ENCODE measurements at regions not wholly inside any gene's neighbourhood (a gene's known extent, or its start where the extent isn't known, plus 50 kb on each side); places are given as distances from the start of the nearest gene placed in this dataset.
A peak's percentile ranks its signal among the peaks of the same experiment; 100 is the strongest.

DNA sequence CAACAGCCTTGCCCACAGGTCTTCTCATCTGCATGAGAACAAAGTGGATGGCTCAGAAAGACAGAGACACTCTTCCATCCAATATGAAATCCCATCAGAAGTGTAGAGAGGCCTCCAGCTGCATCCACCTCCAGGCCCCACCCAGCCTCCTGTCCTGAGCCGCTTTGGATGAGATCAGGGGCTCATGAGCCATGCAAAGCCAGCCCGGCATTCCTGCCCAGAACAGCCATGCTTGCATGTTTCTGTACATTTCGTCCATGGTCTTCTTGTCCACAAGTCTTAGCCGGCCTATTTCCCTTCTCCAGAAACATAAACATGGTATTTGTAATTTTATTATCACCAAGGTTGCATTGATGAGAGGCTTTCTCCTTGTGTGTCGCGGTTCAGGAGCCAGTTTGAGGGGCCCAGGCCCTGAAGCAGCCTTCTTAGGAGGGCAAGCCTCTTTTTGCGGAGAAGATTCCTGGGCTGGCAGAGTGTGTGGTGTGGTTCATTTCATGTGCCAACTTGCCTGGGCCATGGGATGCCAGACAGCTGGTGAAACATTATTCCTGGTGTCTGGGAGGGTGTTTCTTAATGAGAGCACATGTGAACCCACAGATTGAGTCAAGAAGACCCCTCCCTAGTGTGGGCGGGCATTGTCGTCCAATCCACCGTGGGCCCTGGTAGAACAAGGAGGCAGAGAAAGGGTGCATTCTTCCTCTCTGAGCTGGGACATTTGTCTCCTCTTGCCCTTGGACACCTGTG, 928.9 kb downstream of the TBC1D22A start:
- H3K4me3 ChIP-seq (ENCODE audit: low read length): no peak overlapping the region
- TF ChIP-seq, protein P1, sequence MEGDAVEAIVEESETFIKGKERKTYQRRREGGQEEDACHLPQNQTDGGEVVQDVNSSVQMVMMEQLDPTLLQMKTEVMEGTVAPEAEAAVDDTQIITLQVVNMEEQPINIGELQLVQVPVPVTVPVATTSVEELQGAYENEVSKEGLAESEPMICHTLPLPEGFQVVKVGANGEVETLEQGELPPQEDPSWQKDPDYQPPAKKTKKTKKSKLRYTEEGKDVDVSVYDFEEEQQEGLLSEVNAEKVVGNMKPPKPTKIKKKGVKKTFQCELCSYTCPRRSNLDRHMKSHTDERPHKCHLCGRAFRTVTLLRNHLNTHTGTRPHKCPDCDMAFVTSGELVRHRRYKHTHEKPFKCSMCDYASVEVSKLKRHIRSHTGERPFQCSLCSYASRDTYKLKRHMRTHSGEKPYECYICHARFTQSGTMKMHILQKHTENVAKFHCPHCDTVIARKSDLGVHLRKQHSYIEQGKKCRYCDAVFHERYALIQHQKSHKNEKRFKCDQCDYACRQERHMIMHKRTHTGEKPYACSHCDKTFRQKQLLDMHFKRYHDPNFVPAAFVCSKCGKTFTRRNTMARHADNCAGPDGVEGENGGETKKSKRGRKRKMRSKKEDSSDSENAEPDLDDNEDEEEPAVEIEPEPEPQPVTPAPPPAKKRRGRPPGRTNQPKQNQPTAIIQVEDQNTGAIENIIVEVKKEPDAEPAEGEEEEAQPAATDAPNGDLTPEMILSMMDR (IDR thresholded peaks at IDR 0.05; ENCODE audit: insufficient read depth, low read depth, low read length, missing control alignments): no peak
- peak; percentile 2 for DNase-seq (ENCODE audit: low read depth)

DNA sequence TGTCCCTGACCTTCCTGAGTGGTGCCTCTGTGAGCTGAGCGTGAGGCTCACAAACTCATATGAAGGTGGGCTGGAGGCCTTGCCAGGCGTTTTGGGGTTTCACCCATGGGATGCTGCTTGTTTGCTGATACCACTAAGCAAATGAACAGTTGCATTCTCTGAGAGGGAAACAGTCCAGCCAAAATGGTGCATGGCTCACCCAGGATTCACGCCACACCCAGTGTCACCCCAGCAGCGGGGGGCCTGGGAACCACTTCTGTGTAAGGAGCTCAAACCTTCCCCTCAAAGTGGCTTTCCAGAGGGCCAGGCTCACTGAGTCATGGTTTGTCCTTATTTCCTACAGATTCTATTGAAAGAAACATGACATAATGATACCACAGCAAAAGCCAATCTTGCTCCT, 928.1 kb downstream of the TBC1D22A start:
- TF ChIP-seq, protein P1 (IDR thresholded peaks at IDR 0.05; ENCODE audit: insufficient read depth, low read depth, low read length, missing control alignments): no peak
- no peak for DNase-seq (ENCODE audit: low read depth)
- H3K4me3 ChIP-seq (ENCODE audit: low read length): no peak overlapping the region

DNA sequence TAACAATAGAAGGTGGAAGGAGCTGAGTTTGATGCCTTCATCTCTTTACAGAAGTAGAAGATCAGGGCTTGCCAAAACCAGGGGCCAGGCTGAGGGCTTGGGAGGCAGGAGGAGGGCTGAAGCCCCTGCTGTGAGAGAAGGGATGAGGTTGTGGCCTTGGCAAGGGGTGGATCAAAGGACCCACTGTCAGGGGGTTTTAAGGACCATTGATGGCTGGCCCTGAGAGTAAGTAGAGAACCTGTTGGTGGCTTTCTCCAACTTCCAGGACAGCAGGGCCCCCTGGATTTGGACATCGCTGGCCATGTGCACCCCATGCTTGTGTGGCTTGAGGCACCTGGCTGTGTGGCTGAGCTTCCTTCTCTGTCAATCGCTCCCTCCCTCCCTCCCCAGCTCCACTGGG, 927.7 kb downstream of the TBC1D22A start:
- no peak for DNase-seq (ENCODE audit: low read depth)
- TF ChIP-seq, protein P1 (IDR thresholded peaks at IDR 0.05; ENCODE audit: insufficient read depth, low read depth, low read length, missing control alignments): no peak
- H3K4me3 ChIP-seq (ENCODE audit: low read length): no peak overlapping the region

DNA sequence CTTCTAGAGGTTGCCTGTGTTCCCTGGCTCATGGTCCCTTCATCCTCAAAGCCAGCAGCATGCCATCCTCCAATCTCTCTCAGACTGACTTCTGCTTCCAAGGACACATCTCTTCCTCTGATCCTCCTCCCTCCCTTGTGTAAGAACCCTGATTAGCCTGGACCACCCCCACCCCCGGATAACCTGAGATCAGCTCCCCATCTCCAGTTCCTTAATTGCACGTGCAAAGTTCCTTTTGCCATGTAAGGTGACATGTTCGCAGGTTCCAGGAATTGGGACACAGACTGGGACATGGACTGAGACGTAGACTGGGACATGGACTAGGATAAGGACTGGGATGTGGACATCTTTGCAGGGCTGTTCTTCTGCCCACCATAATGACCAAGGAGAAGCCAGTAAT, 925.3 kb downstream of the TBC1D22A start:
- H3K4me3 ChIP-seq (ENCODE audit: low read length): no peak overlapping the region
- no peak for DNase-seq (ENCODE audit: low read depth)
- TF ChIP-seq, protein P1 (IDR thresholded peaks at IDR 0.05; ENCODE audit: insufficient read depth, low read depth, low read length, missing control alignments): no peak

DNA sequence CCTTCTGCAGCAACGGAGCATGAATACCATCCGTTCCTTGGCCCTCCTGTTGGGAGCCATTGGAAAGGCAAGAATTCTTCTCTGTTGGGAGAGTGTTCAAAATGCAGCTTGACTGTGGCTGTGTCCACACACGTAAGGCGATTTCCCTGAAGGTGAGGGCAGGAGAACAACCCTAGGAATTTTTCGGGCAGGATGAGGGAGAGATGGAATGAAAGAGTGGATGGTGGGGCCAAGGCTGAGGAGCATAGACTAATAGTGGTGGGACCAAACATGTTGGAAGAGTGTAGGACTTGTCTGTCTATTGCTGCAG, 924.9 kb downstream of the TBC1D22A start:
- DNase-seq (ENCODE audit: low read depth): no peak
- TF ChIP-seq, protein P1 (IDR thresholded peaks at IDR 0.05; ENCODE audit: insufficient read depth, low read depth, low read length, missing control alignments): no peak
- no peak overlapping the region for H3K4me3 ChIP-seq (ENCODE audit: low read length)

DNA sequence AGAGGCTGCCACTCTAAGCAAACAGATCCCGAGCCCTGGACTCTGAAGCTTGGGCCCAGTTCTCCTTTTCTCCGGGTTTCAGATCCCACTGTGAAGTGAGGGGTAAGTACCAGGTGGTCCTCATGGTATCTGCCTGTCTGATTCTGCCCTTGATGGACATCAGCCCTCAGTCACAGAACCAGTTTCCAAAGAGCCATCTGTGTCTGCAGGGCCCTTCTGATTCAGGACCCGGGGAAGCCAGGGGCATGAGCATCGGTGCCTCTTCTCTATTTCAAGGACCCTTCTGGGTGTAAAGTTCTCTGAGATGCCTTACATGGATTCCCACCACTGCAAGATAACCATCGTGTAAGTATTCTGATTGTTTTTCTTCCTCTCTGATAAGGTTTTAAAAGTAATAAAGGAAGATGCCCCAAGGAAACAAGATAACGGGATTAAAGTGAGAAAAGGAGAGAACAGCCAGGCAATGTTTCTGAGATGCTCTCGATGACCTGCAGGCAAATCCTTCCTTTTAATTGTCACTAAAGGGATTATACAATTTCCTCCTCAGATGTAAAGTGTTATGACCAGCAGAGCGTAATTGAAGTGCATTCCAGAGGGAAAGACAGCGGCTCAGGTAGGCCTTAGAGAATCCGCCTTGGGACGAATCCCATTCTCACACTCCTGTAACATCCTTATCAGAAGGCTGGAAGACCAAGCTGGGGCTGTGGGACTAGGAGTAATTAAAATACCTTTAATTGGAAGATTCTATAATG, 924.3 kb downstream of the TBC1D22A start:
- H3K4me3 ChIP-seq (ENCODE audit: low read length): no peak overlapping the region
- TF ChIP-seq, protein P1 (IDR thresholded peaks at IDR 0.05; ENCODE audit: insufficient read depth, low read depth, low read length, missing control alignments): no peak

More for the DNA sequence above, 924.3 kb downstream of the TBC1D22A start:
- DNase-seq (ENCODE audit: low read depth): no peak

Data from epithelial cell of esophagus (primary cell).